Epithelial cell of esophagus (primary cell): ENCODE measurements at regions not wholly inside any gene's neighbourhood (a gene's known extent, or its start where the extent isn't known, plus 50 kb on each side); places are given as distances from the start of the nearest gene placed in this dataset.

Experiments used
- DNase-seq: peaks from one replicate; pipeline ENCODE4 v3.0.0; 2010; ENCODE audit warnings: low read depth
- H3K4me3 ChIP-seq: 2 replicates; pipeline ENCODE4 v1.5.1; 2011; ENCODE audit warnings: mild to moderate bottlenecking, low read length, control low read depth
- CTCF ChIP-seq: IDR thresholded peaks from 2 replicates; pipeline ENCODE4 v1.5.1; 2011; ENCODE audit warnings: low read depth, mild to moderate bottlenecking, low read length, control low read depth, inconsistent platforms; ENCODE audit not compliant: insufficient read depth; ENCODE audit errors: missing control alignments

- peak; percentile 83 for DNase-seq
- TF ChIP-seq CTCF = no peak
- no peak overlapping the region for H3K4me3 ChIP-seq
Observed at GRCh38 chr1:238895911-238896310, 490.5 kb upstream of the CHRM3 start.

GRCh38 chr1:238892612-238893011 lies 493.8 kb upstream of the CHRM3 start:
- H3K4me3 ChIP-seq = no peak overlapping the region
- DNase-seq = peak; percentile 94
- no peak for TF ChIP-seq CTCF

GRCh38 chr1:238861342-238862066 lies 524.9 kb upstream of the CHRM3 start:
- no peak overlapping the region for H3K4me3 ChIP-seq
- TF ChIP-seq CTCF = no peak
- DNase-seq = no peak

GRCh38 chr1:238833919-238834318 lies 552.4 kb upstream of the CHRM3 start:
- no peak overlapping the region for H3K4me3 ChIP-seq
- DNase-seq = no peak
- TF ChIP-seq CTCF = no peak

- H3K4me3 ChIP-seq = no peak overlapping the region
- DNase-seq = no peak
- TF ChIP-seq CTCF = no peak
Observed at GRCh38 chr1:238832106-238832505, 554.3 kb upstream of the CHRM3 start.

GRCh38 chr1:238830036-238830611 lies 556.2 kb upstream of the CHRM3 start:
- no peak overlapping the region for H3K4me3 ChIP-seq
- DNase-seq = no peak
- TF ChIP-seq CTCF = no peak

GRCh38 chr1:238826891-238827290 lies 559.5 kb upstream of the CHRM3 start:
- H3K4me3 ChIP-seq = no peak overlapping the region
- no peak for DNase-seq
- no peak for TF ChIP-seq CTCF
